ENCODE measurements at regions not wholly inside any gene's neighbourhood (a gene's known extent, or its start where the extent isn't known, plus 50 kb on each side); places are given as distances from the start of the nearest gene placed in this dataset.

- no peaks in the 10 kb centered on the region for H3K9me3 ChIP-seq (ENCODE audit: low read length)
- H3K27ac ChIP-seq (ENCODE audit: low read length) = no peak overlapping the region
- no peaks in the 10 kb centered on the region for H4K20me1 ChIP-seq (ENCODE audit: insufficient read depth)
- H2AFZ ChIP-seq (ENCODE audit: low read depth, low read length) = no peak overlapping the region
- TF ChIP-seq RAD21 (conservative IDR thresholded peaks at IDR 0.05) (no peak), POLR2AphosphoS5 (IDR thresholded peaks at IDR 0.05) (no peak), MXI1 (conservative IDR thresholded peaks at IDR 0.05; ENCODE audit: poor library complexity, severe bottlenecking) (no peak), SMC3 (conservative IDR thresholded peaks at IDR 0.05; ENCODE audit: poor library complexity) (no peak), TAF1 (IDR thresholded peaks at IDR 0.05; ENCODE audit: low read depth) (no peak), EZH2 (IDR thresholded peaks at IDR 0.05; ENCODE audit: borderline replicate concordance, insufficient read depth, low read length, poor library complexity, severe bottlenecking) (no peak), EP300 (conservative IDR thresholded peaks at IDR 0.05; ENCODE audit: poor library complexity, severe bottlenecking) (no peak)
- TF ChIP-seq, protein P1, sequence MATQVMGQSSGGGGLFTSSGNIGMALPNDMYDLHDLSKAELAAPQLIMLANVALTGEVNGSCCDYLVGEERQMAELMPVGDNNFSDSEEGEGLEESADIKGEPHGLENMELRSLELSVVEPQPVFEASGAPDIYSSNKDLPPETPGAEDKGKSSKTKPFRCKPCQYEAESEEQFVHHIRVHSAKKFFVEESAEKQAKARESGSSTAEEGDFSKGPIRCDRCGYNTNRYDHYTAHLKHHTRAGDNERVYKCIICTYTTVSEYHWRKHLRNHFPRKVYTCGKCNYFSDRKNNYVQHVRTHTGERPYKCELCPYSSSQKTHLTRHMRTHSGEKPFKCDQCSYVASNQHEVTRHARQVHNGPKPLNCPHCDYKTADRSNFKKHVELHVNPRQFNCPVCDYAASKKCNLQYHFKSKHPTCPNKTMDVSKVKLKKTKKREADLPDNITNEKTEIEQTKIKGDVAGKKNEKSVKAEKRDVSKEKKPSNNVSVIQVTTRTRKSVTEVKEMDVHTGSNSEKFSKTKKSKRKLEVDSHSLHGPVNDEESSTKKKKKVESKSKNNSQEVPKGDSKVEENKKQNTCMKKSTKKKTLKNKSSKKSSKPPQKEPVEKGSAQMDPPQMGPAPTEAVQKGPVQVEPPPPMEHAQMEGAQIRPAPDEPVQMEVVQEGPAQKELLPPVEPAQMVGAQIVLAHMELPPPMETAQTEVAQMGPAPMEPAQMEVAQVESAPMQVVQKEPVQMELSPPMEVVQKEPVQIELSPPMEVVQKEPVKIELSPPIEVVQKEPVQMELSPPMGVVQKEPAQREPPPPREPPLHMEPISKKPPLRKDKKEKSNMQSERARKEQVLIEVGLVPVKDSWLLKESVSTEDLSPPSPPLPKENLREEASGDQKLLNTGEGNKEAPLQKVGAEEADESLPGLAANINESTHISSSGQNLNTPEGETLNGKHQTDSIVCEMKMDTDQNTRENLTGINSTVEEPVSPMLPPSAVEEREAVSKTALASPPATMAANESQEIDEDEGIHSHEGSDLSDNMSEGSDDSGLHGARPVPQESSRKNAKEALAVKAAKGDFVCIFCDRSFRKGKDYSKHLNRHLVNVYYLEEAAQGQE (IDR thresholded peaks at IDR 0.05; ENCODE audit: borderline replicate concordance) = no peak
- TF ChIP-seq, protein P2, sequence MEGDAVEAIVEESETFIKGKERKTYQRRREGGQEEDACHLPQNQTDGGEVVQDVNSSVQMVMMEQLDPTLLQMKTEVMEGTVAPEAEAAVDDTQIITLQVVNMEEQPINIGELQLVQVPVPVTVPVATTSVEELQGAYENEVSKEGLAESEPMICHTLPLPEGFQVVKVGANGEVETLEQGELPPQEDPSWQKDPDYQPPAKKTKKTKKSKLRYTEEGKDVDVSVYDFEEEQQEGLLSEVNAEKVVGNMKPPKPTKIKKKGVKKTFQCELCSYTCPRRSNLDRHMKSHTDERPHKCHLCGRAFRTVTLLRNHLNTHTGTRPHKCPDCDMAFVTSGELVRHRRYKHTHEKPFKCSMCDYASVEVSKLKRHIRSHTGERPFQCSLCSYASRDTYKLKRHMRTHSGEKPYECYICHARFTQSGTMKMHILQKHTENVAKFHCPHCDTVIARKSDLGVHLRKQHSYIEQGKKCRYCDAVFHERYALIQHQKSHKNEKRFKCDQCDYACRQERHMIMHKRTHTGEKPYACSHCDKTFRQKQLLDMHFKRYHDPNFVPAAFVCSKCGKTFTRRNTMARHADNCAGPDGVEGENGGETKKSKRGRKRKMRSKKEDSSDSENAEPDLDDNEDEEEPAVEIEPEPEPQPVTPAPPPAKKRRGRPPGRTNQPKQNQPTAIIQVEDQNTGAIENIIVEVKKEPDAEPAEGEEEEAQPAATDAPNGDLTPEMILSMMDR (IDR thresholded peaks at IDR 0.05; ENCODE audit: poor library complexity, severe bottlenecking) = no peak
- H3K27me3 ChIP-seq (ENCODE audit: insufficient read depth, low read depth, low read length) = no peaks in the 10 kb centered on the region
- H3K9me2 ChIP-seq (ENCODE audit: insufficient read depth, low read length) = no peaks in the 10 kb centered on the region
- no peak overlapping the region for H3K4me3 ChIP-seq (ENCODE audit: low read length)
- H3K4me2 ChIP-seq (ENCODE audit: low read length) = no peak overlapping the region
- H3K9ac ChIP-seq (ENCODE audit: low read length) = no peak overlapping the region
- H3F3A ChIP-seq (ENCODE audit: insufficient read depth, low read length, poor library complexity, severe bottlenecking) = no peaks in the 10 kb centered on the region
- no peaks in the 10 kb centered on the region for H3K79me2 ChIP-seq (replicated peaks; ENCODE audit: insufficient read depth, low read length)
- H3K36me3 ChIP-seq (ENCODE audit: insufficient read depth, low read length) = no peaks in the 10 kb centered on the region
These were observed 987.8 kb upstream of the USP15 start for GRCh38 chr12:61272441-61272840.

GRCh38 chr12:61282790-61283575 is 977.2 kb upstream of the USP15 start:
- Histone ChIP-seq H3K36me3 (ENCODE audit: insufficient read depth, low read length) (no peaks in the 10 kb centered on the region), H4K20me1 (ENCODE audit: insufficient read depth) (no peaks in the 10 kb centered on the region), H3K27me3 (ENCODE audit: insufficient read depth, low read depth, low read length) (no peaks in the 10 kb centered on the region), H3K79me2 (replicated peaks; ENCODE audit: insufficient read depth, low read length) (no peaks in the 10 kb centered on the region), H3F3A (ENCODE audit: insufficient read depth, low read length, poor library complexity, severe bottlenecking) (no peaks in the 10 kb centered on the region), H3K9ac (ENCODE audit: low read length) (no peak overlapping the region), H2AFZ (ENCODE audit: low read depth, low read length) (no peak overlapping the region), H3K4me2 (ENCODE audit: low read length) (no peak overlapping the region), H3K9me2 (ENCODE audit: insufficient read depth, low read length) (no peaks in the 10 kb centered on the region), H3K27ac (ENCODE audit: low read length) (no peak overlapping the region), H3K9me3 (ENCODE audit: low read length) (no peaks in the 10 kb centered on the region), H3K4me3 (ENCODE audit: low read length) (no peak overlapping the region)
- TF ChIP-seq, protein P1 (IDR thresholded peaks at IDR 0.05; ENCODE audit: borderline replicate concordance) = no peak
- TF ChIP-seq EZH2 (IDR thresholded peaks at IDR 0.05; ENCODE audit: borderline replicate concordance, insufficient read depth, low read length, poor library complexity, severe bottlenecking) (no peak), MXI1 (conservative IDR thresholded peaks at IDR 0.05; ENCODE audit: poor library complexity, severe bottlenecking) (no peak), EP300 (conservative IDR thresholded peaks at IDR 0.05; ENCODE audit: poor library complexity, severe bottlenecking) (no peak), SMC3 (conservative IDR thresholded peaks at IDR 0.05; ENCODE audit: poor library complexity) (no peak), TAF1 (IDR thresholded peaks at IDR 0.05; ENCODE audit: low read depth) (no peak), RAD21 (conservative IDR thresholded peaks at IDR 0.05) (no peak), POLR2AphosphoS5 (IDR thresholded peaks at IDR 0.05) (no peak)
- TF ChIP-seq, protein P2 (IDR thresholded peaks at IDR 0.05; ENCODE audit: poor library complexity, severe bottlenecking) = no peak

Measured in neural cell (in vitro differentiated cells).